GM21528 (cell line): ENCODE measurements at regions not wholly inside any gene's neighbourhood (a gene's known extent, or its start where the extent isn't known, plus 50 kb on each side); places are given as distances from the start of the nearest gene placed in this dataset.
"Not testable (repeated sequence)": the region's sequence is repeated elsewhere in the genome, so short reads cannot be mapped to it uniquely, and the experiment has no call there.

ENCODE experiments used
- ATAC-seq: cut with Tn5 transposase; IDR thresholded peaks from one replicate; pipeline ENCODE4 v1.9.1; 2021; ENCODE audit warnings: mild to moderate bottlenecking, moderate library complexity; ENCODE audit not compliant: unreplicated experiment, low FRiP score

GRCh38 chr11:95413761-95414160 lies 182.8 kb upstream of the SESN3 start:
- ATAC-seq, result no peak

- no peak for ATAC-seq
Measured at GRCh38 chr11:95413021-95413420, 182.0 kb upstream of the SESN3 start.

- no peak for ATAC-seq
Measured at GRCh38 chr11:95412074-95412473, 181.1 kb upstream of the SESN3 start.

- not testable (repeated sequence) for ATAC-seq
Measured at GRCh38 chr11:95410707-95411106, 179.7 kb upstream of the SESN3 start.

GRCh38 chr11:95406271-95406670 lies 175.3 kb upstream of the SESN3 start:
- ATAC-seq, result no peak

GRCh38 chr11:95404370-95404769 lies 173.4 kb upstream of the SESN3 start:
- ATAC-seq, result no peak

- ATAC-seq, result no peak
Measured at GRCh38 chr11:95398437-95399112, 167.6 kb upstream of the SESN3 start.

GRCh38 chr11:95392644-95393043 lies 161.6 kb upstream of the SESN3 start:
- ATAC-seq, result no peak

- no peak for ATAC-seq
Measured at GRCh38 chr11:95389427-95389826, 158.4 kb upstream of the SESN3 start.

- no peak for ATAC-seq
Measured at GRCh38 chr11:95388086-95388485, 157.1 kb upstream of the SESN3 start.

GRCh38 chr11:95387325-95387724 lies 156.3 kb upstream of the SESN3 start:
- no peak for ATAC-seq

- ATAC-seq, result no peak
Measured at GRCh38 chr11:95385577-95385976, 154.6 kb upstream of the SESN3 start.

- no peak for ATAC-seq
Measured at GRCh38 chr11:95379479-95379878, 148.5 kb upstream of the SESN3 start.

GRCh38 chr11:95378789-95379188 lies 147.8 kb upstream of the SESN3 start:
- no peak for ATAC-seq

GRCh38 chr11:95378111-95378510 lies 147.1 kb upstream of the SESN3 start:
- no peak for ATAC-seq

- no peak for ATAC-seq
Measured at GRCh38 chr11:95375886-95376285, 144.9 kb upstream of the SESN3 start.

- no peak for ATAC-seq
Measured at GRCh38 chr11:95375451-95375850, 144.4 kb upstream of the SESN3 start.

GRCh38 chr11:95374105-95374504 lies 143.1 kb upstream of the SESN3 start:
- ATAC-seq, result no peak

- ATAC-seq, result no peak
Measured at GRCh38 chr11:95373241-95373640, 142.2 kb upstream of the SESN3 start.

GRCh38 chr11:95372097-95372656 lies 141.2 kb upstream of the SESN3 start:
- ATAC-seq, result no peak

- no peak for ATAC-seq
Measured at GRCh38 chr11:95371153-95371552, 140.2 kb upstream of the SESN3 start.

- no peak for ATAC-seq
Measured at GRCh38 chr11:95367726-95368125, 136.7 kb upstream of the SESN3 start.

GRCh38 chr11:95365348-95365747 lies 134.3 kb upstream of the SESN3 start:
- no peak for ATAC-seq
